Left ventricle myocardium superior (tissue), 1 donor: ENCODE measurements at regions not wholly inside any gene's neighbourhood (a gene's known extent, or its start where the extent isn't known, plus 50 kb on each side); places are given as distances from the start of the nearest gene placed in this dataset.

ENCODE experiments used
- ATAC-seq: fragments of 200-7000 bp; cut with Tn5 transposase; one replicate; pipeline ENCODE4 v1.9.1; 2020; ENCODE audit warnings: mild to moderate bottlenecking, moderate library complexity
- DNase-seq: peaks from one replicate; pipeline ENCODE4 v3.0.0-alpha.2; 2020
- intact Hi-C: fragments of 100-400 bp; cut with micrococcal nuclease; formaldehyde crosslinking; loops from one replicate; pipeline ENCODE4 v1.11.0; 2022
- donor health status: DM: no; HTN: yes; CAD: no; lungs with severe emphysema.

GRCh38 chr10:47239211-47239610, 60.8 kb upstream of the GDF10 start:
- intact Hi-C loops, result no loop called here
- ATAC-seq (no peak), DNase-seq (no peak)

GRCh38 chr10:47240173-47240572, 59.8 kb upstream of the GDF10 start:
- no peak for ATAC-seq
- intact Hi-C loops, result no loop called here
- no peak for DNase-seq

- intact Hi-C loops, result no loop called here
- DNase-seq, result no peak
- no peak for ATAC-seq
Observed at GRCh38 chr10:47241256-47241655, 58.7 kb upstream of the GDF10 start.

- ATAC-seq (no peak), DNase-seq (no peak)
- intact Hi-C loops, result no loop called here
Observed at GRCh38 chr10:47241946-47242867, 57.8 kb upstream of the GDF10 start.

GRCh38 chr10:47243356-47243755, 56.6 kb upstream of the GDF10 start:
- intact Hi-C loops, result no loop called here
- no peak for DNase-seq
- no peak for ATAC-seq

- intact Hi-C loops, result no loop called here
- ATAC-seq (no peak), DNase-seq (no peak)
Observed at GRCh38 chr10:47243791-47244190, 56.2 kb upstream of the GDF10 start.

GRCh38 chr10:47244560-47245500, 55.2 kb upstream of the GDF10 start:
- intact Hi-C loops, result no loop called here
- ATAC-seq, result no peak
- no peak for DNase-seq

- ATAC-seq (no peak), DNase-seq (no peak)
- intact Hi-C loops, result no loop called here
Observed at GRCh38 chr10:47245731-47246350, 54.2 kb upstream of the GDF10 start.

- DNase-seq (no peak), ATAC-seq (no peak)
- intact Hi-C loops, result no loop called here
Observed at GRCh38 chr10:47246406-47247147, 53.4 kb upstream of the GDF10 start.

GRCh38 chr10:47247148-47248059, 52.6 kb upstream of the GDF10 start:
- intact Hi-C loops, result no loop called here

GRCh38 chr10:47248386-47249090, 51.5 kb upstream of the GDF10 start:
- DNase-seq (no peak), ATAC-seq (no peak)
- intact Hi-C loops, result no loop called here

More at GRCh38 chr10:47247148-47248059, 52.6 kb upstream of the GDF10 start:
- no peak for DNase-seq
- ATAC-seq, result no peak

- no peak for ATAC-seq
- intact Hi-C loops, result no loop called here
- no peak for DNase-seq
Observed at GRCh38 chr10:47249881-47250280, 50.1 kb upstream of the GDF10 start.
